ENCODE measurements at regions not wholly inside any gene's neighbourhood (a gene's known extent, or its start where the extent isn't known, plus 50 kb on each side); places are given as distances from the start of the nearest gene placed in this dataset.

DNA sequence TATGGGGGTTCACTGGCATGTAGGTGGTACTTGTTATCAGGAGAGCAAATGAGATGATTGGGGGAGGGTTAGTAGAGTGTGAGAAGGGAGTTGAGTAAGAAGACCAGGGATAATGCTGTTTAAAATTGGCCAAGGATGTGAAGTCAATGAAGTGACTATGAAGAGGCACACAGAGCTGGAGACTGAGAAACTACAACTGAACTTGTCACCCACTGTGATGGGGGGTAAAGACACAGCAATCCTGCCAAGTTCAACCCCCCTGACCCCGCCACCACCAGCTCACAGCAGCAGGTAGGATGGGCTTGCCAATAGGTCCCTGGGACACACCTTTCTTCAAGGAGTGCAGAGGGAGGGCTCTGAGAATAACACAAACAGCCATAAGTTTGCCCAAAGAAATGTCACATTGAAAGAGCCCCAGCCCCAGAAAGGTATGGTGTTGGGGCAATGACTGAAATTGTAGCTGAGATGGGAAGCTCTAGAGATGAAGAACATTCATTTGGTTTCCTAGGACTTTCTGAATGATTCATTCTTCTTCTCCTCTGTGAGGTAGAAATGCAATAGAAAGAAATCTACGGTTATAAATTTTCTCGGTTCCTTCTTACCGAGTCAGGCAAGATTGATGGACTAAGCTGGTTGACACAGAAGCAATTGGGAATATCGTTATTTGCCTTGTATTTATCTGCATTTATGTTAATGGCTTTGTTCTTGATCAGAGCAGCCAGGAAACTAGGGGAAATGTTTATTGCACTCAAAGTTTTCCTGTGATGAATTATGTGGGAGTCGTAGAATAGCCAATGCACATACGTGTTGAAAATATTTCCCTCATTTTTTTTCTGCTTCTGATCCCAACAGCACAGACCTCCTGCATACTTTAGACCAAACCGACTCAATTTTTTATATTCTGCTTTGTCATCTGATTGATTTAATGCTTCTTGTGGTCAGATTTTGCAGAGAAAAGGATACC is 595.2 kb upstream of the CDH11 start:
- no peak overlapping the region for H3K4me3 ChIP-seq (replicated peaks; ENCODE audit: low read depth, low read length)
- no peak for DNase-seq (ENCODE audit: extremely low read depth, low read depth)

DNA sequence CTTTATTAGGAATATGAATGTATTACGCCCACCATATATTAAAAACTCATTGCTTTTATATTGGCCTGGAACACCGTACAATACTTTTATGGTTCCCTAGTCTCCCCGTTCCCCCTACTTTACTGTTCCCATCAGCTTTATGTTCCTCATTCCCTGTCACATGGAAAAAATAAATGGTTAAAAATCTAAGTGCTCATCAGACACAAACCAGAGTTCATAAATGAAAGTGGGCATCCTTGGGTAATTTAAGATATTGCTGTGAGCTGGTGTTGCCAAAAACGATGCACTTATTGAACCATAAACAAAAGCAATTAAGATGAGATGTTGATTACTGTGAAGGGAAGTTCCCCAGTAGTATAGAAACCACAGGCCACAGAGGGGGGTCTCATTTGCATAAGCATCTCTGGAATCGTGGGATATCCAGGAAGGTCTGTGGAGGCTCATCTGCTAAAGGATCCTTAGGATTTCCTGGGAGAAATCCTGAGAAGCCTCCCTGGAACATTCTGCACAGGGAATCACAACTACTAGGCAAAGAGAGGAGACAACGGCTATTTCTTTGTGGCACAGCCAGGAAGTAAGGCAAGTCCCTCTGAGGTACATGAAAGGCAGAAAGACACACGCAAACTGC is 591.4 kb upstream of the CDH11 start:
- no peak overlapping the region for H3K4me3 ChIP-seq (replicated peaks; ENCODE audit: low read depth, low read length)
- DNase-seq (ENCODE audit: extremely low read depth, low read depth), result no peak
- no peak for TF ChIP-seq CTCF (IDR thresholded peaks at IDR 0.05; ENCODE audit: low read depth, low read length, missing control alignments)

More for the DNA sequence above, 595.2 kb upstream of the CDH11 start:
- TF ChIP-seq CTCF (IDR thresholded peaks at IDR 0.05; ENCODE audit: low read depth, low read length, missing control alignments), result no peak

- no peak for DNase-seq (ENCODE audit: extremely low read depth, low read depth)
- no peak for TF ChIP-seq CTCF (IDR thresholded peaks at IDR 0.05; ENCODE audit: low read depth, low read length, missing control alignments)
- H3K4me3 ChIP-seq (replicated peaks; ENCODE audit: low read depth, low read length), result no peak overlapping the region
Measured at GRCh38 chr16:65710107-65710506, 588.2 kb upstream of the CDH11 start.

DNA sequence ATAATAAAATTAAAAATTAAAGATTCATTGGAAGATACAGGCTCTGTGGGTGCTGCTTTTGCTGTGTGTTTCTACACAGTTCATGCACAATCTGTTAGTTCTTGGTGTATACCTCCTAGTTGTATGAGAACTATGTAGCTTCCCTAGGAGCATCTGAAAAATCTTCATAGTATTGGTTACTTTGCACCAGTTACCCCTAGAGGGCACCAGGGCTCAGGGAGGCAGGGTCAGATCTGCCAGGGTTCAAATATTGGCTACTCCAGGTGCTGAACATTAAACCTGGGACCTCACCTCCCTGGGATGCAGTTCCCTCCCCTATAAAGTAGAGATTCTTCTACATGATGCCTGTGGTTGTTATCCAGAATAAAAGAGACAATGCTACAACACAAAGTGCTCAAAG is 583.0 kb upstream of the CDH11 start:
- no peak overlapping the region for H3K4me3 ChIP-seq (replicated peaks; ENCODE audit: low read depth, low read length)
- DNase-seq (ENCODE audit: extremely low read depth, low read depth), result no peak
- peak; percentile 44 for TF ChIP-seq CTCF (IDR thresholded peaks at IDR 0.05; ENCODE audit: low read depth, low read length, missing control alignments)

DNA sequence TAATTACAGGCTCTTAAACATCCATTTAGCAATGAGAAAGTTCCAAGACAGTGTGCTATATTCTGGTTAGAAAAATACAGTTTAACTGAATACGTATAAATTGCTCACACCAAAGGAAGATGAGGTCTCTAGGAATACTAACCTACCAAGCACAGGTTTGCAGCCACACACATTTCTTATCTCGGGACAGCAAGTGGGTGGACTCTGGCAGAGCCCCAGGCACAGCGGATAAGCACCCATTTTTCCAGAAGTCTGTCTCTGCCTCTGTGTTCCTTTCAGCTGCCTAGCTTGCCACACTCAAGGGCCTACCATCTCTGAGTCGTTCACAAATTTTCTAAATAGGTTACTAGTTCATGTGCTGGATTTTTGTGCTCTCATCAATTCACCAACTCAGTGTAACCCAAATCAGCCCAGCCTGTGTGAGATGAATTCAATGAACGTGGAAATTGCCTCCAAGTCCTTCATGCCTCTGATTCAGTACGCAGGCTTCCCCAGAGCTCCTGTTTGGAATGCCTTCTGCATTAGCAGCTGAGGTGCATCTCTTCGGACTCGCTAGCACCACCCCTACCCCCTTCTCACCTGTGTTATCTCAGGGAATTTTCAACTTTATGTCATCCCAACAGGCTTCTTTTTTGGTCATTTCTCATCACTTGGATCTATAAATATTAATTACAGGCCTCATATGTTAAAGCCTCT is 581.0 kb upstream of the CDH11 start:
- TF ChIP-seq CTCF (IDR thresholded peaks at IDR 0.05; ENCODE audit: low read depth, low read length, missing control alignments), result no peak
- no peak overlapping the region for H3K4me3 ChIP-seq (replicated peaks; ENCODE audit: low read depth, low read length)
- DNase-seq (ENCODE audit: extremely low read depth, low read depth), result no peak

GRCh38 chr16:65700596-65700995 is 578.7 kb upstream of the CDH11 start:
- no peak for TF ChIP-seq CTCF (IDR thresholded peaks at IDR 0.05; ENCODE audit: low read depth, low read length, missing control alignments)
- no peak overlapping the region for H3K4me3 ChIP-seq (replicated peaks; ENCODE audit: low read depth, low read length)
- DNase-seq (ENCODE audit: extremely low read depth, low read depth), result no peak
